Hepatocyte (in vitro differentiated cells): ENCODE measurements at regions not wholly inside any gene's neighbourhood (a gene's known extent, or its start where the extent isn't known, plus 50 kb on each side); places are given as distances from the start of the nearest gene placed in this dataset.

Experiments used
- DNase-seq: peaks from one replicate; pipeline ENCODE4 v3.0.0-alpha.2; 2016; ENCODE audit warnings: low spot score
- H2AFZ ChIP-seq: fragments of 200-600 bp; sonication (generic); 2 replicates; pipeline ENCODE4 v1.6.0; 2016; ENCODE audit warnings: antibody characterized with exemption, mild to moderate bottlenecking
- H3K27ac ChIP-seq: fragments of 200-600 bp; sonication (generic); 2 replicates; pipeline ENCODE4 v1.5.1; 2016; ENCODE audit warnings: mild to moderate bottlenecking
- H3K27me3 ChIP-seq: fragments of 200-600 bp; sonication (generic); 2 replicates; pipeline ENCODE4 v1.6.1; 2016
- H3K36me3 ChIP-seq: fragments of 200-600 bp; sonication (generic); replicated peaks from 2 replicates; pipeline ENCODE4 v1.5.1; 2016; ENCODE audit warnings: low read depth; ENCODE audit not compliant: insufficient read depth
- H3K4me1 ChIP-seq: fragments of 200-600 bp; sonication (generic); 2 replicates; pipeline ENCODE4 v1.5.1; 2016; ENCODE audit warnings: mild to moderate bottlenecking, moderate library complexity; ENCODE audit not compliant: insufficient read depth
- H3K4me2 ChIP-seq: fragments of 200-600 bp; sonication (generic); 2 replicates; pipeline ENCODE4 v1.6.0; 2016
- H3K4me3 ChIP-seq: fragments of 200-600 bp; sonication (generic); 2 replicates; pipeline ENCODE4 v1.5.1; 2016; ENCODE audit warnings: mild to moderate bottlenecking
- H3K79me2 ChIP-seq: fragments of 200-600 bp; sonication (generic); 2 replicates; pipeline ENCODE4 v1.6.0; 2017; ENCODE audit warnings: mild to moderate bottlenecking
- H3K9me2 ChIP-seq: fragments of 200-600 bp; sonication (generic); replicated peaks from 2 replicates; pipeline ENCODE4 v1.6.0; 2017; ENCODE audit warnings: mild to moderate bottlenecking; ENCODE audit not compliant: insufficient read depth
- H3K9me3 ChIP-seq: fragments of 200-600 bp; sonication (generic); 2 replicates; pipeline ENCODE4 v1.5.1; 2016; ENCODE audit warnings: low read depth, mild to moderate bottlenecking
- H4K20me1 ChIP-seq: fragments of 200-600 bp; sonication (generic); 2 replicates; pipeline ENCODE4 v1.6.0; 2016; ENCODE audit warnings: mild to moderate bottlenecking; ENCODE audit not compliant: insufficient read depth, poor library complexity, severe bottlenecking
- EZH2 ChIP-seq: fragments of 200-600 bp; sonication (generic); IDR thresholded peaks from 2 replicates; pipeline ENCODE4 v1.6.1; 2016; ENCODE audit warnings: antibody characterized with exemption, mild to moderate bottlenecking, borderline replicate concordance
- EZH2phosphoT487 ChIP-seq: fragments of 200-600 bp; sonication (generic); IDR thresholded peaks from one replicate; pipeline ENCODE4 v1.6.1; 2018; ENCODE audit warnings: antibody characterized with exemption, mild to moderate bottlenecking, low read depth, moderate library complexity; ENCODE audit not compliant: unreplicated experiment, severe bottlenecking
- WGBS: methylation state at CpG from one replicate; pipeline ENCODE4 v1.1.6; 2016; ENCODE audit warnings: low lambda C conversion rate; ENCODE audit errors: missing lambda C conversion rate; 5-methylcytosine and 5-hydroxymethylcytosine counted together
- TF ChIP-seq, protein P1 (sequence below): fragments of 200-600 bp; sonication (generic); IDR thresholded peaks from 2 replicates; pipeline ENCODE4 v1.5.1; 2016; ENCODE audit warnings: antibody characterized with exemption, mild to moderate bottlenecking; ENCODE audit not compliant: poor library complexity

DNA sequence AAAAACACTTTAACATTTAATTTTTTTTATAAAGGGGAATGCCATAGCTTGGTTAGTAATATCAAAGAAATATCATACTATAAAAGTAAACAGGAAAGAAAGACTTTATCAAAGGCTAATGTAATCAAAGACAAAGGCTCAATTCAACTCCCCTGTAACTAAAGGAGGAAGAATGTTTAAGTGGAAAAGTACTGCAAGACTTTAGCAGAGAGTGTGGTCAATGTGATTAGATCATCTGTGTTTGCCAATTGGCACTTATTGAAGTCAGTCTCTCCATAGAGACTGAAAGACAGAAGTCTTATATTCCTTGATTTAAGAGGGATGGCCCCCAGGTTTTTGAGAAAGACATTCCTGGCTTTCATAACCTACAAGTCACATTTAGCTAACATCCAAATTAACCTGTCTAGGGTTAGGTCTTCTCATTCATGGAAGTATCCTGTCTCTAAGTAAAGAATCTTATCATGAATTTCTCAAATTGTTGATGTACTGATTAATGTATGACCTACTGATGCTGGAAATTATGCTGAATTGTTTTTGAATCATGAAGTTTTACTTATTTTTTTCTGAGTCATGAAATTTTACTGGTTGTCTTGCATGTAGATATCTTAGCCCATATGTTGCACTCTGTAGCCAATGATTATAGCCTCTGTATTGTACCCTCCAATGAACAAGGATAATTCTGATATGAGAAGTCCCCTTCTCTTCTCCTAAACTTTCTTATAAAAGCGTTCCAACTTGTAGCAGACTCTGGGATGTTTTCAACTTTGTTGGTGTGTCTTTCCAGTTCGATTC is 65.4 kb downstream of the ATXN7L3B start:
- DNase-seq = no peak
- no peaks in the 10 kb centered on the region for H3K27me3 ChIP-seq
- no peaks in the 10 kb centered on the region for H3K9me2 ChIP-seq
- H2AFZ ChIP-seq = no peak overlapping the region
- no peaks in the 10 kb centered on the region for H3K9me3 ChIP-seq
- H3K27ac ChIP-seq = no peak overlapping the region
- no peaks in the 10 kb centered on the region for H4K20me1 ChIP-seq
- 76% methylated on average over 2 of the region's 2 CpGs for WGBS
- no peak overlapping the region for H3K4me3 ChIP-seq
- TF ChIP-seq, protein P1, sequence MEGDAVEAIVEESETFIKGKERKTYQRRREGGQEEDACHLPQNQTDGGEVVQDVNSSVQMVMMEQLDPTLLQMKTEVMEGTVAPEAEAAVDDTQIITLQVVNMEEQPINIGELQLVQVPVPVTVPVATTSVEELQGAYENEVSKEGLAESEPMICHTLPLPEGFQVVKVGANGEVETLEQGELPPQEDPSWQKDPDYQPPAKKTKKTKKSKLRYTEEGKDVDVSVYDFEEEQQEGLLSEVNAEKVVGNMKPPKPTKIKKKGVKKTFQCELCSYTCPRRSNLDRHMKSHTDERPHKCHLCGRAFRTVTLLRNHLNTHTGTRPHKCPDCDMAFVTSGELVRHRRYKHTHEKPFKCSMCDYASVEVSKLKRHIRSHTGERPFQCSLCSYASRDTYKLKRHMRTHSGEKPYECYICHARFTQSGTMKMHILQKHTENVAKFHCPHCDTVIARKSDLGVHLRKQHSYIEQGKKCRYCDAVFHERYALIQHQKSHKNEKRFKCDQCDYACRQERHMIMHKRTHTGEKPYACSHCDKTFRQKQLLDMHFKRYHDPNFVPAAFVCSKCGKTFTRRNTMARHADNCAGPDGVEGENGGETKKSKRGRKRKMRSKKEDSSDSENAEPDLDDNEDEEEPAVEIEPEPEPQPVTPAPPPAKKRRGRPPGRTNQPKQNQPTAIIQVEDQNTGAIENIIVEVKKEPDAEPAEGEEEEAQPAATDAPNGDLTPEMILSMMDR = no peak
- no peak for TF ChIP-seq EZH2phosphoT487
- no peak for TF ChIP-seq EZH2
- H3K36me3 ChIP-seq = no peaks in the 10 kb centered on the region
- H3K4me1 ChIP-seq = no peaks in the 10 kb centered on the region
- H3K79me2 ChIP-seq = no peaks in the 10 kb centered on the region
- H3K4me2 ChIP-seq = no peak overlapping the region

DNA sequence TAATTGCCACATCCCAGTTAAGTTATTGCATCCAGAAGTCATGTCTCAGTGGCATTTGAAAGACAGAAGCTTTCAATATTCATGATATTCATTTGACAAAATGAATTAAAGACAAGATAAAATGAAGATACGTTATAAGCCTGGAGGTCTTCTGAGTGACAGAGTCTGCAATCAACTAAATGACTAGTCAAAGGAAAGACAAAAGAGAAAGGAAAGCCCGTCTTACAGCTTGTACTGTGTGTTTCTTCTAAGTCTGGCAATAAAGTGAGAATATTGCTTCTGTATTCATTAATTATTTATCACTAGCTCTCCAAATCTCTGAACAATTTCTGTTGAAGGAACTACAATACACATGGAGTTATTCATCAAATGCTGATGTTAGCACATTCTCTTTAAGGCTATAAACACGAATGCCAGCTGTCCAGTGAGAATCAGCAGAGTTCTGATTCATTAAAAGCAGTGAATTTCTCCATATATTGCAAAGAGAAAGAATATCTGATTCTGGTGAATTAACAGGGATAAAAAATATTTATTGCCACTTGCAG is 70.7 kb downstream of the ATXN7L3B start:
- no peaks in the 10 kb centered on the region for H3K27me3 ChIP-seq
- no peak overlapping the region for H3K27ac ChIP-seq
- DNase-seq = no peak
- no peaks in the 10 kb centered on the region for H3K79me2 ChIP-seq
- no peaks in the 10 kb centered on the region for H3K4me1 ChIP-seq
- no peak overlapping the region for H3K4me3 ChIP-seq
- no peaks in the 10 kb centered on the region for H3K9me3 ChIP-seq
- no peak overlapping the region for H3K4me2 ChIP-seq
- 68% methylated on average over 3 of the region's 3 CpGs for WGBS
- TF ChIP-seq EZH2 = no peak
- no peak for TF ChIP-seq EZH2phosphoT487
- TF ChIP-seq, protein P1 = no peak
- no peak overlapping the region for H2AFZ ChIP-seq
- H3K36me3 ChIP-seq = no peaks in the 10 kb centered on the region
- no peaks in the 10 kb centered on the region for H3K9me2 ChIP-seq
- no peaks in the 10 kb centered on the region for H4K20me1 ChIP-seq

DNA sequence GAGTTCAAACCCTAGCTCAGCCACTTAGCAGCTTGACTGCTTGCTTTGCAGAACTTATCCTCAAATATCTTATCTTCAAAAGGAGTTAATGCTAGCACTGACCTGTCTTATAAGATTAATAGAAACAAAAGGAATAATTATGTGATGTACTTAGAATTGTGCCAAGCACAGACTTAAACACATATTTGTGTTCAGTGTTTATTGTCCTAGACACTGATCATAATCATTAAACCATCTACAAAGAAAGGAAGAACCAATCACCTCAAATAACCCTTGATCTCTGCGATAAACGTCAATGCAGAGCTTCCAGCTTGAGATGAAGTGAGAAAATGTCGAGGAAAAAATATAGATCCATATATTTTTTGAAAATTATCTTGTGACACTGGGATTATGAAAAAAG is 73.1 kb downstream of the ATXN7L3B start:
- no peaks in the 10 kb centered on the region for H3K9me2 ChIP-seq
- no peak overlapping the region for H3K27ac ChIP-seq
- H3K9me3 ChIP-seq = no peaks in the 10 kb centered on the region
- H3K79me2 ChIP-seq = no peaks in the 10 kb centered on the region
- WGBS = 80% methylated on average over 3 of the region's 3 CpGs
- TF ChIP-seq EZH2phosphoT487 (no peak), EZH2 (no peak)
- TF ChIP-seq, protein P1 = no peak
- no peak overlapping the region for H3K4me2 ChIP-seq
- H2AFZ ChIP-seq = no peak overlapping the region
- H3K4me1 ChIP-seq = no peaks in the 10 kb centered on the region
- H3K4me3 ChIP-seq = no peak overlapping the region
- DNase-seq = no peak
- no peaks in the 10 kb centered on the region for H4K20me1 ChIP-seq
- H3K36me3 ChIP-seq = no peaks in the 10 kb centered on the region
- H3K27me3 ChIP-seq = no peaks in the 10 kb centered on the region
